ENCODE measurements at regions not wholly inside any gene's neighbourhood (a gene's known extent, or its start where the extent isn't known, plus 50 kb on each side); places are given as distances from the start of the nearest gene placed in this dataset.

- no peak for DNase-seq (ENCODE audit: low spot score)
These were observed 210.5 kb upstream of the KLF6 start for GRCh38 chr10:3995302-3996210.

GRCh38 chr10:3992382-3993178 is 207.6 kb upstream of the KLF6 start:
- DNase-seq (ENCODE audit: low spot score): no peak

GRCh38 chr10:3990307-3990706 is 205.3 kb upstream of the KLF6 start:
- no peak for DNase-seq (ENCODE audit: low spot score)

GRCh38 chr10:3987143-3987974 is 202.3 kb upstream of the KLF6 start:
- DNase-seq (ENCODE audit: low spot score): no peak

- no peak for DNase-seq (ENCODE audit: low spot score)
These were observed 201.6 kb upstream of the KLF6 start for GRCh38 chr10:3986493-3987142.

- DNase-seq (ENCODE audit: low spot score): no peak
These were observed 197.9 kb upstream of the KLF6 start for GRCh38 chr10:3982746-3983442.

- no peak for DNase-seq (ENCODE audit: low spot score)
These were observed 196.3 kb upstream of the KLF6 start for GRCh38 chr10:3981300-3981699.

- DNase-seq (ENCODE audit: low spot score): no peak
These were observed 195.7 kb upstream of the KLF6 start for GRCh38 chr10:3980660-3981059.

- no peak for DNase-seq (ENCODE audit: low spot score)
These were observed 195.1 kb upstream of the KLF6 start for GRCh38 chr10:3980144-3980543.

- DNase-seq (ENCODE audit: low spot score): no peak
These were observed 193.8 kb upstream of the KLF6 start for GRCh38 chr10:3978761-3979160.

- no peak for DNase-seq (ENCODE audit: low spot score)
These were observed 193.2 kb upstream of the KLF6 start for GRCh38 chr10:3978174-3978573.

- DNase-seq (ENCODE audit: low spot score): no peak
These were observed 192.8 kb upstream of the KLF6 start for GRCh38 chr10:3977761-3978160.

GRCh38 chr10:3976718-3977117 is 191.7 kb upstream of the KLF6 start:
- no peak for DNase-seq (ENCODE audit: low spot score)

GRCh38 chr10:3976171-3976570 is 191.2 kb upstream of the KLF6 start:
- DNase-seq (ENCODE audit: low spot score): no peak

GRCh38 chr10:3975016-3975415 is 190.0 kb upstream of the KLF6 start:
- DNase-seq (ENCODE audit: low spot score): no peak

GRCh38 chr10:3972460-3973301 is 187.7 kb upstream of the KLF6 start:
- DNase-seq (ENCODE audit: low spot score): no peak

- DNase-seq (ENCODE audit: low spot score): no peak
These were observed 186.7 kb upstream of the KLF6 start for GRCh38 chr10:3971713-3972112.

GRCh38 chr10:3969876-3970666 is 185.1 kb upstream of the KLF6 start:
- DNase-seq (ENCODE audit: low spot score): peak; percentile 58

- DNase-seq (ENCODE audit: low spot score): no peak
These were observed 183.7 kb upstream of the KLF6 start for GRCh38 chr10:3968727-3969126.
